Fibroblast of peridontal ligament (primary cell): ENCODE measurements at regions not wholly inside any gene's neighbourhood (a gene's known extent, or its start where the extent isn't known, plus 50 kb on each side); places are given as distances from the start of the nearest gene placed in this dataset.

Experiments
- DNase-seq: peaks from one replicate; pipeline ENCODE4 v3.0.0-alpha.2; 2010; ENCODE audit errors: extremely low read depth

DNA sequence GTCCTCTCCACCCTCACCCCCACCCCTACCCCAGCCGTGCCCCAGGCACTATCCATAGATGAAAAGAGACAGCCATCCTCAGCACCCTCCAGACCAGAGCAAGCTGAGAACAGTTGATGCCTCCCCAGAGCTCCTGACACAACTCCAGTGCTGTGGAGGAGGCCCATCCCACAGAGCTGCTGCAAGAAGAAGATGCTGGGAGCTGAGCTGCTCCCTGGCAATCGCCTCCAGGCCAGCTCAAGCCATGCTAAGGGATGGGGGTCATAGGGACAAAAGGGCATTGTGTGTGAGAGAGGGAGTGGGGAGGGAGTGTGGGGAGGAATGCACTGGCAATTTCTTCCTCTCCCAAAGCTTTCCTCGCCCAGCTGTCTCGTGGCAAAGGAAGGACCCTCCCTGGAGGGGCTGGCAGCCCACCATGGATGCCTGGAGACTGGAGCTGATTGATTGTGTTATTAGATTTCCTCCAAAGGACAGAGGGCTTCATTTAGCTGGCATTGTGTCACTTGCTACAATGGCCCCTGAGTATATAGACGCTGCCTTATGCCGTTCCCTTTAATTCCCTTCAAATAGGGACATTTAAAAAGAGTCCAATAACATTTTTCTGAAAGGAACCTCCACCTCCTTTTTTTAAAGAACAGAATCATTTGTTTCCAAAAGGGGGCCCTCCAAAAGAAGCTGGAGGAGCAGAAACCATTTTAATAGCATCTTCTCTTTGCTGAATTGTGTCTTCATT lies 476.4 kb downstream of the FOXO1 start:
- no peak for DNase-seq

DNA sequence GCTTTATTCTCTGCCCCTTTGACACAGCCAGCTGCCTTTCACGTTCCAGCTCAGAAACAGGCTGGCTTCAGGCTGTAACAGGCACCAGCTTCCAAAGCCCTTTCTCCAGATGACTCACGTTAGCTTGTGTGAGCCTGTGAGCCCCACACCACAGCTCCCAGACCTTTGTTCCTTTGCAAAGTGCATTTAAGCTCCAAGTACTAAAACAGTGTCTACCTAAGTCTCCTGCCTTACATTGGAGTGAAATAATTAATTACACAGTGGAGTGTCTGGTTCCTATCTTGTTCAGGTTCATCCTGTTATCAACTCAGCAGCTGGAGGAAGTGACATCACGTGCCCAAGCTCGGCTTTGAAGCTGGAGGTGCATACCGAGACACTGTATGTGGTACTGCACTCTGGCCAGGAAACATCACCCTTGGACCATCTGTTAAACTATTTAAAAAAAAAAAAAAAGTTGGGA lies 475.8 kb downstream of the FOXO1 start:
- DNase-seq, result no peak

DNA sequence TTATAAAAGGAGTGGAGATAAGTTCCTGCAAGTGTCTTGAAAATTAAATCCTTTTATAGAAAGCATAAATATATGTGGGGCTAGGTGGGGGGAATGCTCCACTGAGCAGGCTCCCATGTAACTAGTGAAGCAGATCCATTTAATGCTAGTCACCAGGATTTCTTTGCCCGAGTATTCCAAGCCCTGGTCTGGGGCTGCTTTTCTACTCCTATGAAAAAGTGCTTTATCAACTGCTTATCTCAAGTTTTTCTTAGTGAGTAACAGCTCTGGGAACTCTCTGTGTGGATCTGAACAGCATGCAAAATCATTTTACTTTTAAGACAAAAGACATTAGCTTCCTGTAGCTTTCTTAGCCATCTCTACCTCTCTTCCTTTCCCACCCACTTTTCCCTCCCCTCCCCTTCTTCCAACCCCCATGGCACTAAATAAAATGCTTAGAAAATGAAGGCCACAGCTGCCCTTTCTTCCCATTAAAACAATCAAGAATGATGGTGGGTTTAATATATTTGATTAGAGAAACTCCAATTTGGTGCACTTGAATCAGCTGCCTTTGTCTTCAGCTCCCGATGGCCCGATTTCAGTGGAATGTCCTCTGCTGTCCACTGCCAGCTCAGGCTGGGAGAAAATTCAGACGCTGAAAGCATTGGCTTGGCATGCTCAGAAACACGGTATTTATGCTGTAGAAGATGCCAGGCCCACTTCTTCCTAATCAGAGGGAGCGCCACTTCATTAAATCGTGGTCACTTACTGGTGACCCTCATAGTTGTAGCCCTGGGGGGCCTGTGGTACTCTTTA lies 475.1 kb downstream of the FOXO1 start:
- no peak for DNase-seq

DNA sequence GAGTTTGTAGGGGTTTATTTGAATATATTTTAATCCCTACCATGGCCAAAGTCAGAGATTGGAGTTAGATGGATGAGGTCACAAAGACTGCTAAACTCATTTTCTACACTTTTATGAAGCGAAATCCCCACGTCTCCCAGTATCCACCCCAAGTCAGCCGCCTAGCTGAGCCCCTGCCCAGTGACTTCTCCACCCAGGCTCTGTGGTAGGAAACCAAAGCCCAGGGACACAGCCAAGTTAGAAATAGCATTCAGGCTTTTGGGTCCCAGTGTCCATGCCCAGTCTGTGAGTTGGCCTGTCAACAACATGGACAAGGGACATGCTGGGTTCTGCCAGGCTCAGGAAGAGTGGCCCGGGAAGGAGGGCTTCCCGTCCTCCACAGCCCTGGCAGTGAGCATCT lies 474.0 kb downstream of the FOXO1 start:
- DNase-seq, result no peak

GRCh38 chr13:40192858-40193257 lies 473.6 kb downstream of the FOXO1 start:
- DNase-seq, result no peak

- DNase-seq, result no peak
These were observed 472.9 kb downstream of the FOXO1 start for GRCh38 chr13:40193286-40194223.

DNA sequence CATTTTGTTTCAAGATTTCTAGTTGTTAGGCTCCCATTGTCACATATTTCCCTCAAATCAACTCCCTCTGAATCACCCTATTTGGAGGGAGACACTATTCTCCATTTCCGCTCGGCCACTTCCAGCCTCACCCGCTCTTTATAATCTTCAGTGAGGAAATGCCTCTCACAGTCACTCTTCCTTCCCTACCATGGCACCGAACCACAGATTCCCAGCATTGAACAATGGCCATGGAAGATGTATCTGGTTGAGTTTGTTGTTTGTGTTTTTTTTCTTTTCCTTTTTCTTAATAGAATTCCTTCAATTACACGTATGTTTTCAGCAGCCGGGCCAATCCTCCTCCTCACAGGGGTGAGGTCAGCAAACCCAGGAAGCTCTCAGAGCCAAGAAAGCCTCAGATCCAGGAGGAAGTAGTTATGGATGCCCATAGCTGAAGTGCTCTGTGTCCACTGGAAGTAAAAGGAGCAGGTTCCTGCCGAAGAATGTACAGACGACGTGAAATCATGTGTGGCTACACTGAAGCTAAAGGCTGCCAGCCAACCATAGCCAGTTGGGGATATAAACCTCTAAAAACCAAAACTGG lies 472.1 kb downstream of the FOXO1 start:
- no peak for DNase-seq

DNA sequence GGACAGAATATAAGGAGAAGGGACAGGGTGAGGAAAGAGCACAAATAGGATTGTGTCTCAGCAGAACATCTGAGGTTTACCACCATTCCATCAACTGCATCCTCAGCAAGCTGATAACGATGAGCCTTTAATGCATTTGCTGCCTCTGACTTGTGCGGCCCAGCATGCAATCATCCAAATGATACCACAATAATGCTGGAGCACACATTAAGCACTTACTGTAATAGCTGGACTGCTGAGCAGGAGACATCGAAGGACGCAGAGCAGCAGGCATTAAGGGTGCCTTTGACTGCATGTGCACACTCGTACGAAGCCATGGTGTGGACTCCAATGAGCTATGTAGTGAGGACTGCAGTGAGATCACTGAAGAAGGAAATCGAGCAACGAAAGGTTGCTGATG lies 469.4 kb downstream of the FOXO1 start:
- no peak for DNase-seq

- no peak for DNase-seq
These were observed 468.4 kb downstream of the FOXO1 start for GRCh38 chr13:40197936-40198595.

- no peak for DNase-seq
These were observed 466.0 kb downstream of the FOXO1 start for GRCh38 chr13:40200273-40200978.

GRCh38 chr13:40204246-40204645 lies 462.2 kb downstream of the FOXO1 start:
- no peak for DNase-seq

GRCh38 chr13:40205771-40206240 lies 460.6 kb downstream of the FOXO1 start:
- DNase-seq, result no peak

- no peak for DNase-seq
These were observed 460.0 kb downstream of the FOXO1 start for GRCh38 chr13:40206241-40207000.

DNA sequence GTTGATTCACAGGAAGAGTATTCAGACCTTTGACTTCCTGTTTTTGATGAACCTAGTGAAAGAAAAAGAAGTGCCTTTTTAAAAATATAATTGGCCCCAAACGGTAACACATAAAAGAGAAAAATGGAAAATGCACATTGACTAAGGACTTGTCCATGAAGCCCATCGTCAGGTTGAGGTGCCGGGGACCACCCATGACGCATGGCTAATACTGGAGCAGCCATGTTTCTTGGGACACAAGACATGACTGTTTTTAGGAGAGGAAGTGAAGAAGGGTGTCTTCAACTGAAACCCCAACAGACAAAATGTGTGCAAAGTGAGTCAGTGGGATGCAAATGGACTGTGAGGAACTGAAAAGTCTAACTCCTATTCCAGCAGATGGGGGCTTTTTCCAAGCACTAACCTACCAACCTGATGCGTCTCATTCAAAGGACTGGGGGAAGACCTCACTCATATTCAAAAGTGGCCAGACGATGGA lies 459.4 kb downstream of the FOXO1 start:
- no peak for DNase-seq

GRCh38 chr13:40208517-40208916 lies 457.9 kb downstream of the FOXO1 start:
- no peak for DNase-seq

GRCh38 chr13:40210865-40211585 lies 455.4 kb downstream of the FOXO1 start:
- DNase-seq, result no peak

DNA sequence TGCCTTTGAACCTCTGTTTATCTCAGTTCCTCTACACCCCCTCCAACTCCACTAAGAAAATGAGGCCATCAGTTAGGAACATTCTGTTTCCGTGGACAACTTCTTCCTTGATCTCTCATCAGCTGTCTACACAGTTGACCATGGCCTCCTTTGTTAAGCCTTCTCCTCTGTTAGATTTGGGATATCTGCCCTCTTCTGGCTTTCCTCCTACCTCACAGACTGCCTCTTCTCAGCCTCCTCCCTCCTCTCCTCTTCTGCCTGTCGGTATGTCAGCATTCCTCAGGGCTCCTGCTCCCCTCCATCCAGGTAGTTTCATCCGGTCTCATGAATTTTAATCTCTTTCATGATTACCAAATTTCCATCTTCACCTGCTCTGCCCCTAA lies 454.9 kb downstream of the FOXO1 start:
- DNase-seq, result no peak

DNA sequence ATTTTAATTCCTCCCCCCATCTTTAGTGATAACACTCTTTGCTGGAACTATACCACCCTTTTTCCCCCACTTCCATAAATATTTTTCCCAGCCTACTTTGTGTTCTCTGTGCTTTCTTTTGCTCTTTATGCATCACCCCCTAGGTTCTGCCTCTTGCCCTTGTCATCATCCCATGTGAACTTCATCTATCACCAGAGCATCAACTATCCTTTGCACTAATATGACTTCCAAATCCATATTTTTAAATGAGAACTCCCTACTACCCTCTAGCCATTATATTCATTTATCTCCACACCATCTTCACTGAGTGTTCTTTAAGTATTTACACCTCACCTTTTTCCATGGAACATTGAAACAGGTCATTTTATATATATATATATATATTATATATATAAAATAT lies 452.7 kb downstream of the FOXO1 start:
- no peak for DNase-seq

DNA sequence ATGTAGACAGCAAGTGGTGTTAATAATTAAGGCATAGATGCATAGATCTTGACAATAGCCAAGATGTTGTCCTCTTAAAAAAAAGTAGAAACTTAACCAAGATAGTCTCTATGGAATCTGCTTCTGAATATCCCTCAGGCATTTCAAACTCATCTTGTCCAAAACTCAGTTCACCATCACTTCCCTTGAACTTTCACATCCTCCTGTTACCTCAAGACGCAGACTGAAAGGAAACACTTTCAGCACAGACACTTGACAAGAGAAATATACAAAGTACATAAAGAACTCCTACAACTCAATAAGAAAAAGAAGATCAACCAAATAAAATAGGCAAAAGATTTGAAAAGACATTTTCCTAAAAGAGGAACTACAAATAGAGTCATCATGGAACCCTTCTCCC lies 451.1 kb downstream of the FOXO1 start:
- DNase-seq, result no peak
